CD4-positive, alpha-beta T cell treated with Interleukin-17A for 1 hour (primary cell): ENCODE measurements at regions not wholly inside any gene's neighbourhood (a gene's known extent, or its start where the extent isn't known, plus 50 kb on each side); places are given as distances from the start of the nearest gene placed in this dataset.

Experiments used
- DNase-seq: peaks from one replicate; pipeline ENCODE4 v3.0.0-alpha.2; 2020

DNA sequence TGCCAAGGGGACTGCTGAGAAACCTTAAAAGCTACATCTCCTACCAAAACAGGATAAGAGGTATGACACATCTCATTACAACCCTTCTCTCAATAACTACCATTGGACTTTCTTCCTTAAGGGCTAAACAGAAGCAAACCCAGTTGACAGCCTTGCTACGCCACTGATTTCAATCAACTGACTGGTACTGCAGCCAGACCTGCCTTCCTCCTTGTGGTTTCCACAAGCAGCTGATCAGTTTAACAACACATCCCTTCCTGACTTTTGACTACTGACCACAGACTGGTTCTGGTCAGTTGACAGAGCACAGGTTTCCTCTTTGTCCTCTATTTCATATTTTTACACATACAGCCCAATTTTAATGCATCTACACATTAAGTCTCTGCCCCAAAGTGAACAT is 108.8 kb downstream of the ADAMTS1 start:
- DNase-seq = no peak

GRCh38 chr21:26732432-26733221 is 112.6 kb downstream of the ADAMTS1 start:
- DNase-seq = peak; percentile 3

DNA sequence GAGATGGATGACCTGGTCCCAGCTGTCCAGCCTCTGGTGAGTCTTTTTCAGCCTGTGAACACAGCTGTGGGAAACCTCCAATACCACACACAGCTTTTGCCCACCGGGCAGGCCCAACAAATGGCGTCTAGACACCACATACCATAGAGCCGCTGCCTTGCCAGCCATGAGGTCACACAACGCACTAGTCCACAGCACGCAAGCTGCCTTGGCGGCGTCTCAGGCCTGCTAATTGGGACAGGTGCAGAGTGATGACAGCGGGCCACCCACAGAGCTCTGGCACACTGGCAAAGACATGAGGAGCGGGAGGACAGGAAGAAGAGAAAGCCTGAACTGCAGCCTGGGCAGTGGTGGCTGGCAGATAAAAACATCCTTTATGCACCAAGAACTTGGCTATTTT is 125.5 kb downstream of the ADAMTS1 start:
- no peak for DNase-seq

- DNase-seq = peak; percentile 14
Observed at GRCh38 chr21:26717146-26717739, 128.0 kb downstream of the ADAMTS1 start.

GRCh38 chr21:26715878-26716506 is 129.2 kb downstream of the ADAMTS1 start:
- peak; percentile 25 for DNase-seq

GRCh38 chr21:26715116-26715515 is 130.1 kb downstream of the ADAMTS1 start:
- DNase-seq = no peak

DNA sequence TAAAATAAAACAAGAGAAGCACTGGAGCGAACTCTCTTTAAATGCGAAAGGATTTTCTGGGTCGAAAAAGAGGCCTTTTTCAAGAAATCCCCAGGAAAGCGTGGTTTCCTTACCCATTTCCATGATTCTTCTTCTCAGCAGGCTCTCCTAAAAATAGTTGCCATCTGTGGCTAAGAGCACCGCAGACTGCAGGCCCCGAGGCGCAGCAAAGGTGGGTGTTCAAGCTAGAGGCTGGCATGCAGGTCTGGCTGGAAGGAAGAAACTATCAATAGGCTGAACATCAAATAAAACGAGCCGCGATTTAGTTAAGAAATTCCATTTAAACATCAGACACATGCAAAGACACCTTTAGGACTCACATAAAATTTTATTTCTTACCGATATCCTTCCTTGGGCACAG is 135.1 kb downstream of the ADAMTS1 start:
- DNase-seq = no peak

- no peak for DNase-seq
Observed at GRCh38 chr21:26709090-26709489, 136.0 kb upstream of the CYYR1 start.

DNA sequence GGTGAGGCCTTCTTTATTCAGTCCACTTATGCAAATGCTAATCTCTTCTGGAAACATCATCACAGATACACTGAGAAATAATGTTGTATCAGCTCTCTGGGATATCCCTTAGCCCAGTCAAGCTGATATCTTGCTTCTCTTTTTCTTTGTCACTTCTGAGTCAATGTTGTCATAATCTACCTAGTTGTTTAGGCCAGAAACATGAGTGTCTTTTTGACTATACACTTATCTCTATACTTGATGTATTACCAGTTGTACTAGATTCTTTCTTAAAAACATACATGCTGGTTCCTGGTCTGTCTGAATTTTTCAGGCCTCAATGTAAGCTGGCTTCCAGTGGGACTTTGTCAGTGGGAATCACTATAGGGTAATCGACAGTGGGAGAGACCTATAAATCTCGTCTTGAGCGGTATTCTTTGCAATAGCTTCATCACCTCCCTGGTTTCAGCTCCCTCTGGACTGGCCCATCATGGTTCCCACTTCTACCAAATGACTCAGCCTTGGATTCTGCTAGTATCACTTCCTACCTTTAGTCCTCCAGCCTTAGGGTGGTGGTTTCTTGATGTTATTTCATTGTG is 135.2 kb upstream of the CYYR1 start:
- DNase-seq = no peak

GRCh38 chr21:26707246-26707645 is 134.2 kb upstream of the CYYR1 start:
- DNase-seq = no peak

DNA sequence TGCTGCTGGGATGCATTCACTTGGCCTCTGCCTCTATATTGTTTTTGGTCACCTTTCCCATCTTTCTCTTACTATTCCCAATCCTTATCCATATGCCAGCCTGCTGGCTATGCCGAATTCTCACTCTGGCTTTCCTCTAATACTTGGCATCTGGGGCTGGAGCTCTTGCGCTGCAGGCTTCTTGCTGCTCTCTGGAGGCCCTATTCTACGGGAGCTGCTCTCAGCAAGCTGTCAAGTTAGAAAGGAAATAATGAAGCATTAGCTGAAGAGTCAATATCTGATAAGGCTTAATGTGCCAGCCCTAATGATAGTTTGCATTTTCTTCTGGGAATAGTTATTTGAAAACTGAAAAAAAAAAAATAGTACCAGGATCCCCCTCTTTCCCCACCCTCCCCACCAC is 125.3 kb upstream of the CYYR1 start:
- DNase-seq = no peak

GRCh38 chr21:26691416-26691815 is 118.3 kb upstream of the CYYR1 start:
- DNase-seq = no peak

- DNase-seq = no peak
Observed at GRCh38 chr21:26686705-26687104, 113.6 kb upstream of the CYYR1 start.

- peak; percentile 45 for DNase-seq
Observed at GRCh38 chr21:26686278-26686677, 113.2 kb upstream of the CYYR1 start.

- DNase-seq = no peak
Observed at GRCh38 chr21:26684889-26685288, 111.8 kb upstream of the CYYR1 start.

- no peak for DNase-seq
Observed at GRCh38 chr21:26683996-26684395, 110.9 kb upstream of the CYYR1 start.

- DNase-seq = no peak
Observed at GRCh38 chr21:26679284-26679683, 106.2 kb upstream of the CYYR1 start.

DNA sequence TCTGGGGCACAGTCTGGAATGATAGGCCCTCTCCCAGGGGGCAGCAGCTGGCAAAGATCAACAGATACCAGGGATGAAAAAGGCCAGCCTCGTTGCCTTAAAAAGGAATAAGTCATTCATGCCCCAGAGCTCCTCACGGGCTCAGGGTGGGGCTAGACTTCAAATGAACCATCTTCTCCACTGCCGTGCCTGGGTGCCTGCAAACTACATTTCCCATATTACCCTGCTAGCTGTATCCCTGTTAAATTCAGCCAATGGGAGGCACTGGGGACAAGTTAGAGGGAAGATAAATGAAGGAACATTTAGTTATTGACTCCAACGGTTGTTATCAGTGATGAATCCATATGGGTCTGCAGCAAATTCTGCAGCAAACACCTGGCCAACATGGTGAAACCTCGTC is 101.2 kb upstream of the CYYR1 start:
- no peak for DNase-seq

- no peak for DNase-seq
Observed at GRCh38 chr21:26669215-26669764, 96.2 kb upstream of the CYYR1 start.

DNA sequence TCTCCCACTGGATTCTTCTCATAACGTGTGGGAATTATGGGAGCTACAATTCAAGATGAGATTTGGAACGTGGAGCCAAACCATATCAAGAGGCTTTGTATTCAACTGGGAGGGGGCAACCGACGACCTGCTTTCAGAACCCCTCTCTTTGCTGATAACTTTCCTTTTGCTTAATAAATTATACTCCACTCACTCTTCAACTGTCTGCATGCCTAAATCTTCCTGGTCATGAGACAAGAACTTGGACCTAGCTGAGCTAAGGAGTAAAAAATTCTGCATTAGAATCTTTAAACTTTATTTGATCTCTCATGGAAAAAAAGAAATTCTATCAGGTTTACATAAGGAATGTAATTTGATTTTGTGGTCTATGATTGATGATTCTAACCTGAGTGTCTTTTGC is 86.7 kb upstream of the CYYR1 start:
- no peak for DNase-seq

GRCh38 chr21:26659182-26659581 is 86.1 kb upstream of the CYYR1 start:
- no peak for DNase-seq

- DNase-seq = no peak
Observed at GRCh38 chr21:26655460-26655859, 82.4 kb upstream of the CYYR1 start.

DNA sequence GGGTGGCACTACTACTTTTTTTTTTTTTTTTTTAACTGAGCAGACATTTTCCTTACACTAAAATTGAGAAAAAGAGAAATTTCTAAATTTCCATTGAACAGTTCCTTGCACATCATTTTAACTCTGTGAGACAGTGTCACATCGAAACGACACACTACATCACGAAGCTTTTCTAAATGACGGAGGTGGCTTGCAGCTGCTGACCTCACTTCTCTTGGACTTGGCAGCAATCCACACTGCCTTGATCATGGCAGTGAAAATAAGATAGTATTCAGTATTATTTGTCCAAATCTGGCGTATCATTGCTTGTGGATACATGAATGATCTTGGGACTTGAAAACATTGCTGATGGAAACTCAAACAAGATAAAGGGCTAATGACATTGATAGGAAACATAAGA is 80.3 kb upstream of the CYYR1 start:
- no peak for DNase-seq

- no peak for DNase-seq
Observed at GRCh38 chr21:26652854-26653253, 79.8 kb upstream of the CYYR1 start.
